Pancreas (tissue), 10 donors: ENCODE measurements at regions not wholly inside any gene's neighbourhood (a gene's known extent, or its start where the extent isn't known, plus 50 kb on each side); places are given as distances from the start of the nearest gene placed in this dataset.

ENCODE experiments used
- ATAC-seq, 4 donors: fragments of 200-7000 bp; cut with Tn5 transposase; one replicate each; pipeline versions ENCODE4 v1.8.0 to v1.9.1; 2020; ENCODE audit warnings: mild to moderate bottlenecking in 4 of 4, moderate library complexity in 4 of 4
- DNase-seq, 6 donors: peaks; one replicate each; pipeline ENCODE4 v3.0.0-alpha.2; 2020
- FAIRE-seq: peaks from 2 replicates; lab custom pipeline; 2012; peaks lifted over from hg19 to GRCh38; lab: Jason Lieb, UNC
- H3K27ac ChIP-seq, 4 donors: fragments of 200-600 bp; sonication (generic); 1 replicate in 3 of 4; 2 replicates in 1 of 4; pipeline versions ENCODE4 v1.5.0 to v1.8.0; 2020
- H3K27me3 ChIP-seq, 4 donors: fragments of 200-600 bp; one replicate each; pipeline ENCODE4 v1.8.0; 2021
- H3K36me3 ChIP-seq, 3 donors: fragments of 200-600 bp; sonication (generic) in 1 of 3; one replicate each; pipeline versions ENCODE4 v1.5.0 to v1.8.0; 2020 to 2021
- H3K4me1 ChIP-seq, 3 donors: fragments of 200-600 bp; one replicate each; pipeline ENCODE4 v1.8.0; 2021
- H3K4me3 ChIP-seq, 4 donors: fragments of 200-600 bp; sonication (generic) in 2 of 4; one replicate each; pipeline versions ENCODE4 v1.5.0 to v1.8.0; 2020 to 2021
- H3K9me3 ChIP-seq, 4 donors: fragments of 200-600 bp; one replicate each; pipeline ENCODE4 v1.8.0; 2021
- WGBS, 2 donors: extraction: QIAGEN DNeasy Blood & Tissue Kit; methylation state at CpG; one replicate each; pipeline ENCODE4 v1.1.7; 2013; 5-methylcytosine and 5-hydroxymethylcytosine counted together
- intact Hi-C, 3 donors: fragments of 100-400 bp; cut with DNase I; formaldehyde crosslinking; loops; one replicate each; pipeline versions ENCODE4 v1.11.1 to v1.14.2; 2022
- TF ChIP-seq, protein P1 (sequence below), 4 donors: fragments of 200-600 bp; sonication (generic) in 3 of 4; IDR thresholded peaks; one replicate each; pipeline versions ENCODE4 v1.5.0 to v1.8.0; 2021; ENCODE audit warnings: antibody characterized with exemption in 4 of 4
- donor health status: healthy with polysubstance abuse.
- donor health status: DM: no; HTN: no; CAD: no; lungs with moderate emphysema.
- donor health status: DM: no; HTN: no; CAD: no.
- donor health status: control.
- donor health status: control.
- donor health status: Bipolar disorder and iron deficiency.
- donor health status: DM: yes; HTN: yes; CAD: no.
- donor health status: DM: no; HTN: no; CAD: no.
- donor health status: DM: no; HTN: no; CAD: no.
- donor health status: DM: yes; HTN: yes; CAD: no.

DNA sequence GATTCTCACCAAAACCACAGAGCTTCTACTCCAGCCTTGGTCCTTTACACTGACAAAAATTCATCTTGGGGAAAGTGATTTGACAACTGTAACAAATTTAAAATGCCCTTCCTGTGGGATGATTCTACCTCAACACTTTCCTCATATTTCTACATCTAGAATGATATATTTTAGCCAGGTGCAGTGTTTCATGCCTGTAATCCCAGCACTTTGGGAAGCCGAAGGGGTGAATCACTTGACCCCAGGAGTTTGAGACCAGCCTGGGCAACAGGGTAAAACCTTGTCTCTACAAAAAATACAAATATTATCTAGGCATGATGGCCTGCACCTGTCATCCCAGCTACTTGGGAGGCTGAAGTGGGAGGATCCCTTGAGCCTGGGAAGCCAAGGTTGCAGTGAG lies 408.6 kb downstream of the CDH7 start:
- Histone ChIP-seq H3K9me3 (no peaks in the 10 kb centered on the region), H3K27ac (no peak overlapping the region), H3K4me3 (no peak overlapping the region), H3K27me3 (peaks cover 0 to 8% (median 0%) of the 10 kb centered on the region in 4 donors), H3K36me3 (no peaks in the 10 kb centered on the region), H3K4me1 (no peaks in the 10 kb centered on the region)
- TF ChIP-seq, protein P1, sequence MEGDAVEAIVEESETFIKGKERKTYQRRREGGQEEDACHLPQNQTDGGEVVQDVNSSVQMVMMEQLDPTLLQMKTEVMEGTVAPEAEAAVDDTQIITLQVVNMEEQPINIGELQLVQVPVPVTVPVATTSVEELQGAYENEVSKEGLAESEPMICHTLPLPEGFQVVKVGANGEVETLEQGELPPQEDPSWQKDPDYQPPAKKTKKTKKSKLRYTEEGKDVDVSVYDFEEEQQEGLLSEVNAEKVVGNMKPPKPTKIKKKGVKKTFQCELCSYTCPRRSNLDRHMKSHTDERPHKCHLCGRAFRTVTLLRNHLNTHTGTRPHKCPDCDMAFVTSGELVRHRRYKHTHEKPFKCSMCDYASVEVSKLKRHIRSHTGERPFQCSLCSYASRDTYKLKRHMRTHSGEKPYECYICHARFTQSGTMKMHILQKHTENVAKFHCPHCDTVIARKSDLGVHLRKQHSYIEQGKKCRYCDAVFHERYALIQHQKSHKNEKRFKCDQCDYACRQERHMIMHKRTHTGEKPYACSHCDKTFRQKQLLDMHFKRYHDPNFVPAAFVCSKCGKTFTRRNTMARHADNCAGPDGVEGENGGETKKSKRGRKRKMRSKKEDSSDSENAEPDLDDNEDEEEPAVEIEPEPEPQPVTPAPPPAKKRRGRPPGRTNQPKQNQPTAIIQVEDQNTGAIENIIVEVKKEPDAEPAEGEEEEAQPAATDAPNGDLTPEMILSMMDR (IDR thresholded peaks at IDR 0.05) = no peak
- WGBS, 2 donors = 92 to 97% methylated on average over 1 of the region's 1 CpG
- FAIRE-seq (no peak), ATAC-seq (no peak), DNase-seq (no peak)
- intact Hi-C loops = no loop called here

DNA sequence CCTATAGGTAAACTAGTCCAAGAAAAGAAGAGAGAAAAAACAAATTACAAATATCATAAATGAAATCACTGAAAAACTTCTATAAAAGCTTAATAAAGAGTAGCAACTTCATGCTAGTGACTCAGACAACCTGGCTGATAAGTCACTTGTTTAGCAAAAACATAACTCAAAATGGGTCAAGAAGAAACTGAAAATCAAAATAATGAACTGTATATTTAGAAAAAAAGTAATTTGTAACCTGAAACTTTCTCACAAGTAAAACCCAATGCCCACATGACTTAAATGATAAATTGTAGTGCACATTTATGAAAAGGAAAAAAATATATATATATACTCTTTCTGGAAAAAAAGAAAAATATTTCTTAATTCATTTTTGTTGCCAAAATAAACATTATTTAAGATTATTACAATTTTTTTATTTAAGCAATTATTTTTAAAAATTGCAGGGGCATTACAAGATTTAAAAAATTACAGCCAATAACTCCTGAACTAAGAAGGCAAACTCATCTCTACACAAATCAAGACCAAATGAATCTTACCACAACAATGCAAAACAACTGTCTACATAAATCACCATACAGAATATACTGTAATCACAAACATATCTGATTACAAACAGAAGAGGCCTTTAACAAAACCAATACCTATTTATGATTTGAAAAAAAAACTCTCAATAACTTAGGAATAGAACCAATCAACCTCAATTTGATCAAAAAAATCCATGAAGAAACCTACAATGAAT lies 406.3 kb downstream of the CDH7 start:
- Histone ChIP-seq H3K4me1 (no peaks in the 10 kb centered on the region), H3K27ac (no peak overlapping the region), H3K27me3 (peaks cover 0 to 8% (median 0%) of the 10 kb centered on the region in 4 donors), H3K4me3 (no peak overlapping the region), H3K36me3 (no peaks in the 10 kb centered on the region), H3K9me3 (no peaks in the 10 kb centered on the region)
- ATAC-seq = no peak
- TF ChIP-seq, protein P1 (IDR thresholded peaks at IDR 0.05) = no peak
- no peak for DNase-seq
- no peak for FAIRE-seq
- intact Hi-C loops = no loop called here

DNA sequence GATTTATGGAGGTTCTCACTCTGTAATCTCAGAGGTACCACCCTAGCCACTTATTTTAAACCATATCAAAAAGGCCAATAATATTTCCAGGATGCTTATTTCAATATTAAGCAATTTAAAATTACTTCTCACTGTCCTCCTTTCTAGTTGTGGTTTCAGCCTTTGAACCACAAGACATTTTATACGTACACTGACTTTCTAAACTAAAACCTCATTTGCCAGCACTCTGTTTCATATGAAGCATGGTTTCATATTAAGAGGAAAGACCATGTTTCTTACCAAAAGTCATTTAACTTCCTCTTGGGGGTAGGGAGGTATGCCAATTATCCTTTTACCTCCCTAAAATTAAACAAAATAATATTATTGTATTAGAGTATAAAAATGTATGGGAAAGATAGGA lies 399.8 kb downstream of the CDH7 start:
- H3K4me3 ChIP-seq = no peak overlapping the region
- H3K9me3 ChIP-seq = no peaks in the 10 kb centered on the region
- FAIRE-seq (no peak), DNase-seq (no peak), ATAC-seq (no peak)
- no peaks in the 10 kb centered on the region for H3K36me3 ChIP-seq
- 63 to 85% methylated on average over 1 of the region's 1 CpG for WGBS, 2 donors
- intact Hi-C loops = no loop called here
- H3K27ac ChIP-seq = no peak overlapping the region
- no peaks in the 10 kb centered on the region for H3K27me3 ChIP-seq
- H3K4me1 ChIP-seq = no peaks in the 10 kb centered on the region
- TF ChIP-seq, protein P1 (IDR thresholded peaks at IDR 0.05) = no peak

DNA sequence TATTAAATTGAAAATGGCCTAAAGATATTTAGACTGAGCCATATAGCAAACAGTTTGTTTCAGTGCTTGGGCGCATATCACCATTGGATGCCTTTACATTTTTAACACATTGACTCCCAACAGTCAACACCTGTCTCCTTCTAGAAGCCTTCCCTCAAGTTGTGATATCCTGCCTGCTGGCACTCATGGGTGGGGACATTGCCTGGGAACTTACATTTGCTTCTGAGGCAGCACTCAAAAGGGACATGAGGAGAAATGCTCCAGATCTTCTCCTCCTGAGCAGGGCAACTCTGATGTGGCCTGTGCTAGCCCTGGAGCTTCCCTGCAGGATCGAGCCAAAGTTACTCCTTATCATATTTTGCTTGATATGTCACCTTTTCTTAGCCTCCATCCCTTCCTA lies 392.2 kb downstream of the CDH7 start:
- FAIRE-seq = no peak
- 51 to 61% methylated on average over 2 of the region's 2 CpGs for WGBS, 2 donors

DNA sequence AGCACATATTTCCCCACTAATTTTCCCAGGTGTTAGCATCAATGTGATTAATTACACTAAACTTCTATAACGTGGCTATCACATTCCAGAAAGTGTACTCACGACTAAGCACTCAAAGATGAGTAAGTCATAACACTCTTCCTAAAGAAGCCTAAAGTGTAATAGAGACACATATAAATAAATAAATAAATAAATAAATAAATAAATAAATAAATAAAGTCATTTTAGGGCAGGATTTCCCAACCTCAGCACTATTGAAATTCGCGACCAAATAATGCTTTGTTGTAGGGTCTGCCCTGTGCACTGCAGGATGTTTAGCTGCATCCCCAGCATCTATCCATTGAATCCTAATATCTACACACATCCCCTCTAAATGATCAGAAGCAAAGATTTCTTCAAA lies 390.9 kb downstream of the CDH7 start:
- no peak overlapping the region for H3K4me3 ChIP-seq
- no peaks in the 10 kb centered on the region for H3K36me3 ChIP-seq
- TF ChIP-seq, protein P1 (IDR thresholded peaks at IDR 0.05) = no peak
- H3K4me1 ChIP-seq = no peaks in the 10 kb centered on the region
- no peaks in the 10 kb centered on the region for H3K27me3 ChIP-seq
- WGBS, 2 donors = 64 to 65% methylated on average over 4 of the region's 4 CpGs
- H3K9me3 ChIP-seq = no peaks in the 10 kb centered on the region
- intact Hi-C loops = no loop called here
- FAIRE-seq (no peak), ATAC-seq (no peak), DNase-seq (no peak)
- H3K27ac ChIP-seq = no peak overlapping the region

More for the DNA sequence above, 392.2 kb downstream of the CDH7 start:
- ATAC-seq = no peak
- TF ChIP-seq, protein P1 (IDR thresholded peaks at IDR 0.05) = no peak
- no peak for DNase-seq
- intact Hi-C loops = no loop called here
- no peaks in the 10 kb centered on the region for H3K27me3 ChIP-seq
- no peaks in the 10 kb centered on the region for H3K4me1 ChIP-seq
- no peak overlapping the region for H3K27ac ChIP-seq
- H3K4me3 ChIP-seq = no peak overlapping the region
- no peaks in the 10 kb centered on the region for H3K36me3 ChIP-seq
- no peaks in the 10 kb centered on the region for H3K9me3 ChIP-seq
